ENCODE measurements at regions not wholly inside any gene's neighbourhood (a gene's known extent, or its start where the extent isn't known, plus 50 kb on each side); places are given as distances from the start of the nearest gene placed in this dataset.

DNA sequence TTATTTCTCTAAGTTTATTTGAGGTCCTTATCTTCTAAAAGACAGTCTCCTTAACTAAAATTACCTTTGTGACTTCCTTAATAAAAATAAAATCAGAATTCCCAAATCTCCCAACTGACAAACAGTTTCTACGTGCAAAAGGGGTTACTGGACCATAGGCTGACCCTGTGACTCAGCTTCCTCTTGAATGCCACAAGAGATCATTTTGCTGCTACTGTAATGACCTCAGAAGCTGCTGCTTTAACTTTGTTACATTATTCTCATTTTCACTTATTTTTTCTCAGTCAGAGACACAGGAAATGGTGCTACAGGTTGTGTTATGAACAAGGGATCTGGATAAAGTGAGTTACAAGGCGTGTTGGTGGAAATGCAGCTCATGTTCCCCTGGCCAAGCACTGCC is 132.2 kb upstream of the TMTC2 start:
- H3K36me3 ChIP-seq (ENCODE audit: low read depth, missing control alignments), result no peaks in the 10 kb centered on the region
- no peaks in the 10 kb centered on the region for H3K4me1 ChIP-seq
- H3K27me3 ChIP-seq, result no peaks in the 10 kb centered on the region
- 61 to 76% methylated on average over 2 of the region's 2 CpGs for WGBS, 2 donors
- H3K9me3 ChIP-seq, result no peaks in the 10 kb centered on the region
- intact Hi-C loops (cut with DNase I; ENCODE audit: low total_unique reads), result no loop called here
- TF ChIP-seq, protein P1, sequence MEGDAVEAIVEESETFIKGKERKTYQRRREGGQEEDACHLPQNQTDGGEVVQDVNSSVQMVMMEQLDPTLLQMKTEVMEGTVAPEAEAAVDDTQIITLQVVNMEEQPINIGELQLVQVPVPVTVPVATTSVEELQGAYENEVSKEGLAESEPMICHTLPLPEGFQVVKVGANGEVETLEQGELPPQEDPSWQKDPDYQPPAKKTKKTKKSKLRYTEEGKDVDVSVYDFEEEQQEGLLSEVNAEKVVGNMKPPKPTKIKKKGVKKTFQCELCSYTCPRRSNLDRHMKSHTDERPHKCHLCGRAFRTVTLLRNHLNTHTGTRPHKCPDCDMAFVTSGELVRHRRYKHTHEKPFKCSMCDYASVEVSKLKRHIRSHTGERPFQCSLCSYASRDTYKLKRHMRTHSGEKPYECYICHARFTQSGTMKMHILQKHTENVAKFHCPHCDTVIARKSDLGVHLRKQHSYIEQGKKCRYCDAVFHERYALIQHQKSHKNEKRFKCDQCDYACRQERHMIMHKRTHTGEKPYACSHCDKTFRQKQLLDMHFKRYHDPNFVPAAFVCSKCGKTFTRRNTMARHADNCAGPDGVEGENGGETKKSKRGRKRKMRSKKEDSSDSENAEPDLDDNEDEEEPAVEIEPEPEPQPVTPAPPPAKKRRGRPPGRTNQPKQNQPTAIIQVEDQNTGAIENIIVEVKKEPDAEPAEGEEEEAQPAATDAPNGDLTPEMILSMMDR (IDR thresholded peaks at IDR 0.05), result no peak
- TF ChIP-seq POLR2A (IDR thresholded peaks at IDR 0.05), result no peak
- H3K27ac ChIP-seq, result no peak overlapping the region
- no peak overlapping the region for H3K4me3 ChIP-seq
- no peak for DNase-seq

DNA sequence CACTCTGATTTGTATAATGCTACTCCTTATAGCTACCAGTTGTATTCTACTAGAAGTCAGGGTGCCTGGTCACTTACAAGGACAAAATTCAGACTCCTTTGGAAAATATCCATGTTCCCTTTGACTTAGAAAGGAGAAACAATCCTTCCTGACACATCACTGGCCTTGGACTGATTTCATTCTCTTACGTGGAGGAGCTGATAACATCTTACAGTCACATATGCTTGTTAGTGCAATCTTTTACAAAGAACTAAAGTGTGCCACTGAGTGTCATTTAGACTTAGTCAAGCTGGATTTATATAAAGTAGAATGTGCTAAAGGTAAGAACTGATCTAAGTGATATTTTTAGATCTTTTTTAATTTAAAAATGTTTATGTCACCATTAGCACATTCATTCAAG is 131.0 kb upstream of the TMTC2 start:
- Histone ChIP-seq H3K27me3 (no peaks in the 10 kb centered on the region), H3K9me3 (no peaks in the 10 kb centered on the region), H3K36me3 (ENCODE audit: low read depth, missing control alignments) (no peaks in the 10 kb centered on the region), H3K4me1 (no peaks in the 10 kb centered on the region), H3K4me3 (no peak overlapping the region), H3K27ac (no peak overlapping the region)
- TF ChIP-seq, protein P1 (IDR thresholded peaks at IDR 0.05), result no peak
- TF ChIP-seq POLR2A (IDR thresholded peaks at IDR 0.05), result no peak
- WGBS, 2 donors, result 22 to 46% methylated on average over 1 of the region's 1 CpG
- intact Hi-C loops (cut with DNase I; ENCODE audit: low total_unique reads), result no loop called here
- no peak for DNase-seq

DNA sequence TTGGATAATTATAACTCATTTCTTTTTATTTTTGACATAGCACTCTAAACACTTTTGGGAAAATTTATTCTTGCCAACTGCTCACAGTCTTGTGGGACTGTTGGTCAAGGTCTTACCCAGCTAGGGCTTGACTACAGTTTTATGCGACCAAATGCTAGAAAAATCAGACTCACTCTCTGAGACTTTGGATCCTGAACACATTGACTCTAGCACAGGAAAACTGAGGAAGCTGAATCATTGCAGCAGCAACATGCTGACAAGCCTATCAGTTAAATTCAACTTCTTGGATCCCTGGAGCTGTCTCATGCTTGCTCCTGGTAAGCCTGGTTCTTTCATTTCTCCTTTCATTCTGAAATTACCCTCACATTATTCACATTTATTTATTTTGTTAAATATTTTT is 120.7 kb upstream of the TMTC2 start:
- Histone ChIP-seq H3K9me3 (no peaks in the 10 kb centered on the region), H3K36me3 (ENCODE audit: low read depth, missing control alignments) (no peaks in the 10 kb centered on the region), H3K27ac (no peak overlapping the region), H3K4me3 (no peak overlapping the region), H3K4me1 (no peaks in the 10 kb centered on the region), H3K27me3 (no peaks in the 10 kb centered on the region)
- no peak for TF ChIP-seq POLR2A (IDR thresholded peaks at IDR 0.05)
- TF ChIP-seq, protein P1 (IDR thresholded peaks at IDR 0.05), result no peak
- 47 to 88% methylated on average over 1 of the region's 1 CpG for WGBS, 2 donors
- no peak for DNase-seq
- intact Hi-C loops (cut with DNase I; ENCODE audit: low total_unique reads), result no loop called here

DNA sequence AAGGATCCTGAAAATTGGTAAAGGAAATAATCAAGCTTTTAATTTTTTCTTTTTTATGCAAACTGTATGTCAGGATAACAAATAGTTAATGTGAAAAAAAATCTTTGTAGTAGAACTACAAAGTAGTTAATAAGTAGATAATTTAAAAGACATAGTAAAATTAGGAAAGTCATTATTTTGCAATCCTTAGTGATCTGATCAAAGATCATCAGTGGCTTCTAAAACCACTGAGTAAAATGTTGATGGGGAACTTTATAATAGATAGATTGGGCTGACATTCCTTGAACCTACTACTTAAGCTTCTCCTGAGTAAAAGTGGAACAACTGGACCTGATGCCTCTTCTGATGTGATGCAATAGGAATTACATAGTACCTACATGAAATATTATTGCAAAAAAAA is 119.0 kb upstream of the TMTC2 start:
- intact Hi-C loops (cut with DNase I; ENCODE audit: low total_unique reads), result no loop called here
- no peaks in the 10 kb centered on the region for H3K27me3 ChIP-seq
- no peaks in the 10 kb centered on the region for H3K9me3 ChIP-seq
- no peak for TF ChIP-seq POLR2A (IDR thresholded peaks at IDR 0.05)
- TF ChIP-seq, protein P1 (IDR thresholded peaks at IDR 0.05), result no peak
- no peaks in the 10 kb centered on the region for H3K36me3 ChIP-seq (ENCODE audit: low read depth, missing control alignments)
- no peak for DNase-seq
- no peak overlapping the region for H3K4me3 ChIP-seq
- H3K4me1 ChIP-seq, result no peaks in the 10 kb centered on the region
- H3K27ac ChIP-seq, result no peak overlapping the region

DNA sequence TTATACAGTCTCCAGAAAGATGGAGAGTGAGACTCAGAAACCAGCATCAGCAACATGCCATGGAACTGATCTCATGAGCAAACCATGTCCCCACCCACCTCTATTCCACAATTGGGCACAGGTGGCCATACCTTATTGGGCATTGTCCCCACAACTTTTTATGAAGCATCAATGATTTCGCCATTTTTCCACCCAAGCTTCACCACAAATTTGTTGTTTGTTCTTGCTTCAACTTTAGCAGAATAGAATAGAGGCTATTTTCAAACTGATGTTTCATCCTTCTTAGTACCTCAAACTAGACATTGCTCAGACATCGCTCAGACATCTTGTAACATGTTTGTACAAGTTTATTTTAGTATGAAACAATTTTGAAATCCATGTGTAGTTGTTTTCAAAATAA is 112.5 kb upstream of the TMTC2 start:
- Histone ChIP-seq H3K36me3 (ENCODE audit: low read depth, missing control alignments) (no peaks in the 10 kb centered on the region), H3K4me3 (no peak overlapping the region), H3K27me3 (no peaks in the 10 kb centered on the region), H3K27ac (no peak overlapping the region), H3K4me1 (no peaks in the 10 kb centered on the region), H3K9me3 (no peaks in the 10 kb centered on the region)
- no peak for TF ChIP-seq POLR2A (IDR thresholded peaks at IDR 0.05)
- TF ChIP-seq, protein P1 (IDR thresholded peaks at IDR 0.05), result no peak
- DNase-seq, result no peak
- intact Hi-C loops (cut with DNase I; ENCODE audit: low total_unique reads), result no loop called here
- 75 to 85% methylated on average over 2 of the region's 2 CpGs for WGBS, 2 donors
